ENCODE measurements at regions not wholly inside any gene's neighbourhood (a gene's known extent, or its start where the extent isn't known, plus 50 kb on each side); places are given as distances from the start of the nearest gene placed in this dataset.

DNA sequence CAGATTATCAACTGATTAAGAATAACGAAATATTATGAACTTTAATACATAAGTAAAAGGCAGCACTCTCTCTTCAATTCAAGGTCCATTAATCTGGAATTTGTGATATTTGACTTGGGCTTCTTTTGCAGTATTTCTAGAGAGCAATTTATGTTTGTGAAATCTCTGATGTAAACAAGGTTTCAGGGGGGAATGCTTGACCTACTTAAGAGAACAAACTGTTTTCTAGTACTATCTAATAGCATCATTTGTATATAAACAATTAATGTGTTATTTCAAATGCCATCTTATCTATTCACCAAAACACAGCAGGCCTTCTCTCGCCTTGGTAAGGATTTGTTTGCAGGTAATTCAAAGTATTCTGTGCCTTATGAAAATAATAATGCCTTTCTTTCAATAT lies 103.6 kb upstream of the FST start:
- H3K36me3 ChIP-seq = no peaks in the 10 kb centered on the region
- H3K4me1 ChIP-seq = peaks cover 4 to 8% (median 5%) of the 10 kb centered on the region in 4 donors
- 68 to 73% methylated on average over 2 of the region's 2 CpGs for WGBS, 2 donors
- ATAC-seq (ENCODE audit: low FRiP score in 2 of 2) (no peak), DNase-seq (no peak)
- no peak for TF ChIP-seq POLR2AphosphoS5 (IDR thresholded peaks at IDR 0.05)
- TF ChIP-seq EP300 (IDR thresholded peaks at IDR 0.05) = peak in 1 of 4 donors; percentile 50
- H3K27ac ChIP-seq = peak overlapping the region in 2 of 4 donors; percentile 30 to 51
- H3K9me3 ChIP-seq = no peaks in the 10 kb centered on the region
- no peak overlapping the region for H3K4me3 ChIP-seq
- H3K27me3 ChIP-seq = no peaks in the 10 kb centered on the region

DNA sequence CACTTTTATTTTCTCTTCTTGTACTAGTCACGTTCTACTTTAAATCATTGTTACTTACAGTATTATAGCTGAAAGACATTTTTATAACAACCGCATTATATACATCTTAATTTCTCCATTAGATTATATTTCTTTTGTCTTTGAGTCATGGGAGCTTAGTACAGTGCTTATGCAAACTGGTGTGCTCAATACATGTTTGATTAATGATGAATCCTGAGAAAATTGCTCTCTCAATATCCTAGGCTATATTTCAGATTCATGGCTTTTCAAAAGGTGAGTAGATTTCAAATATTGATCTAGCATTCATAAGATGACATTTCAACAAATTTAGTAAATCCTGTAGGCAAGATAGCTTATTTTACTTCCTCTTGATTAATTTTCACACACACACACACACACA lies 102.2 kb upstream of the FST start:
- ATAC-seq (ENCODE audit: low FRiP score in 2 of 2) (no peak), DNase-seq (no peak)
- 94 to 98% methylated on average over 2 of the region's 2 CpGs for WGBS, 2 donors
- Histone ChIP-seq H3K4me3 (no peak overlapping the region), H3K9me3 (no peaks in the 10 kb centered on the region), H3K27ac (no peak overlapping the region), H3K27me3 (no peaks in the 10 kb centered on the region), H3K36me3 (no peaks in the 10 kb centered on the region), H3K4me1 (peaks cover 4 to 8% (median 5%) of the 10 kb centered on the region in 4 donors)
- no peak for TF ChIP-seq POLR2AphosphoS5 (IDR thresholded peaks at IDR 0.05)
- TF ChIP-seq, protein P1, sequence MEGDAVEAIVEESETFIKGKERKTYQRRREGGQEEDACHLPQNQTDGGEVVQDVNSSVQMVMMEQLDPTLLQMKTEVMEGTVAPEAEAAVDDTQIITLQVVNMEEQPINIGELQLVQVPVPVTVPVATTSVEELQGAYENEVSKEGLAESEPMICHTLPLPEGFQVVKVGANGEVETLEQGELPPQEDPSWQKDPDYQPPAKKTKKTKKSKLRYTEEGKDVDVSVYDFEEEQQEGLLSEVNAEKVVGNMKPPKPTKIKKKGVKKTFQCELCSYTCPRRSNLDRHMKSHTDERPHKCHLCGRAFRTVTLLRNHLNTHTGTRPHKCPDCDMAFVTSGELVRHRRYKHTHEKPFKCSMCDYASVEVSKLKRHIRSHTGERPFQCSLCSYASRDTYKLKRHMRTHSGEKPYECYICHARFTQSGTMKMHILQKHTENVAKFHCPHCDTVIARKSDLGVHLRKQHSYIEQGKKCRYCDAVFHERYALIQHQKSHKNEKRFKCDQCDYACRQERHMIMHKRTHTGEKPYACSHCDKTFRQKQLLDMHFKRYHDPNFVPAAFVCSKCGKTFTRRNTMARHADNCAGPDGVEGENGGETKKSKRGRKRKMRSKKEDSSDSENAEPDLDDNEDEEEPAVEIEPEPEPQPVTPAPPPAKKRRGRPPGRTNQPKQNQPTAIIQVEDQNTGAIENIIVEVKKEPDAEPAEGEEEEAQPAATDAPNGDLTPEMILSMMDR (IDR thresholded peaks at IDR 0.05) = no peak
- no peak for TF ChIP-seq POLR2A (IDR thresholded peaks at IDR 0.05)
- no peak for TF ChIP-seq EP300 (IDR thresholded peaks at IDR 0.05)

GRCh38 chr5:53378590-53379247 lies 101.7 kb upstream of the FST start:
- H3K27ac ChIP-seq = no peak overlapping the region
- no peaks in the 10 kb centered on the region for H3K9me3 ChIP-seq
- DNase-seq (no peak), ATAC-seq (ENCODE audit: low FRiP score in 2 of 2) (no peak)
- H3K27me3 ChIP-seq = no peaks in the 10 kb centered on the region
- TF ChIP-seq POLR2A (IDR thresholded peaks at IDR 0.05) (no peak), EP300 (IDR thresholded peaks at IDR 0.05) (no peak), POLR2AphosphoS5 (IDR thresholded peaks at IDR 0.05) (no peak)
- TF ChIP-seq, protein P1 (IDR thresholded peaks at IDR 0.05) = no peak
- H3K4me1 ChIP-seq = peaks cover 4 to 8% (median 5%) of the 10 kb centered on the region in 4 donors
- 83 to 96% methylated on average over 3 of the region's 3 CpGs for WGBS, 2 donors
- no peak overlapping the region for H3K4me3 ChIP-seq
- H3K36me3 ChIP-seq = no peaks in the 10 kb centered on the region

- peaks cover 0 to 11% (median 7%) of the 10 kb centered on the region in 4 donors for H3K9me3 ChIP-seq
- no peaks in the 10 kb centered on the region for H3K4me1 ChIP-seq
- WGBS, 2 donors = 83 to 92% methylated on average over 3 of the region's 3 CpGs
- no peaks in the 10 kb centered on the region for H3K27me3 ChIP-seq
- no peak overlapping the region for H3K4me3 ChIP-seq
- ATAC-seq (ENCODE audit: low FRiP score in 2 of 2) = no peak
- TF ChIP-seq, protein P1 (IDR thresholded peaks at IDR 0.05) = no peak
- TF ChIP-seq EP300 (IDR thresholded peaks at IDR 0.05) (no peak), POLR2A (IDR thresholded peaks at IDR 0.05) (no peak), POLR2AphosphoS5 (IDR thresholded peaks at IDR 0.05) (no peak)
- no peak for DNase-seq
- no peak overlapping the region for H3K27ac ChIP-seq
- no peaks in the 10 kb centered on the region for H3K36me3 ChIP-seq
Observed at GRCh38 chr5:53386341-53386740, 94.1 kb upstream of the FST start.

- H3K27ac ChIP-seq = no peak overlapping the region
- no peaks in the 10 kb centered on the region for H3K4me1 ChIP-seq
- TF ChIP-seq, protein P1 (IDR thresholded peaks at IDR 0.05) = no peak
- TF ChIP-seq EP300 (IDR thresholded peaks at IDR 0.05) = no peak
- no peak for TF ChIP-seq POLR2AphosphoS5 (IDR thresholded peaks at IDR 0.05)
- TF ChIP-seq POLR2A (IDR thresholded peaks at IDR 0.05) = no peak
- H3K9me3 ChIP-seq = peaks cover 0 to 11% (median 7%) of the 10 kb centered on the region in 4 donors
- H3K4me3 ChIP-seq = no peak overlapping the region
- no peak for DNase-seq
- H3K36me3 ChIP-seq = no peaks in the 10 kb centered on the region
- no peak for ATAC-seq (ENCODE audit: low FRiP score in 2 of 2)
- H3K27me3 ChIP-seq = no peaks in the 10 kb centered on the region
Observed at GRCh38 chr5:53389093-53389492, 91.3 kb upstream of the FST start.
